ENCODE measurements at regions not wholly inside any gene's neighbourhood (a gene's known extent, or its start where the extent isn't known, plus 50 kb on each side); places are given as distances from the start of the nearest gene placed in this dataset.

DNA sequence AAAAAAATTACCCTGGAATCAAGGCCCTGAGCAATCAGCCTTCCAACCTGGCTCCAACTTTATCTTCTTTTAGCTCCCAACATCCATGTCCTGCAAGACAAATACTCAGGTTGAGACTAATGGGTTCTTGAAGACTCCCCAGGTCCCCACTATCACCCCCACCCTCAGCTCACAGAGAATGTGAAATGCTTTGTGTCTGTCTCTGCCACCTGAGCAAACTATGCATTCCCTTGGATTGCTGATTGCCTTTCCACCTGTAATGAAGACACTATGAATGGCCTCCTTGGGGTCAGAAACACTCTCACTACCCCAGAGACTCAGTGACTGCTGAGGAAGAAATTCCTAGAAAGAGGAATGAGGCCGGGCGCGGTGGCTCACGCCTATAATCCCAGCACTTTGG lies 121.2 kb upstream of the GALNT2 start:
- TF ChIP-seq, protein P1, sequence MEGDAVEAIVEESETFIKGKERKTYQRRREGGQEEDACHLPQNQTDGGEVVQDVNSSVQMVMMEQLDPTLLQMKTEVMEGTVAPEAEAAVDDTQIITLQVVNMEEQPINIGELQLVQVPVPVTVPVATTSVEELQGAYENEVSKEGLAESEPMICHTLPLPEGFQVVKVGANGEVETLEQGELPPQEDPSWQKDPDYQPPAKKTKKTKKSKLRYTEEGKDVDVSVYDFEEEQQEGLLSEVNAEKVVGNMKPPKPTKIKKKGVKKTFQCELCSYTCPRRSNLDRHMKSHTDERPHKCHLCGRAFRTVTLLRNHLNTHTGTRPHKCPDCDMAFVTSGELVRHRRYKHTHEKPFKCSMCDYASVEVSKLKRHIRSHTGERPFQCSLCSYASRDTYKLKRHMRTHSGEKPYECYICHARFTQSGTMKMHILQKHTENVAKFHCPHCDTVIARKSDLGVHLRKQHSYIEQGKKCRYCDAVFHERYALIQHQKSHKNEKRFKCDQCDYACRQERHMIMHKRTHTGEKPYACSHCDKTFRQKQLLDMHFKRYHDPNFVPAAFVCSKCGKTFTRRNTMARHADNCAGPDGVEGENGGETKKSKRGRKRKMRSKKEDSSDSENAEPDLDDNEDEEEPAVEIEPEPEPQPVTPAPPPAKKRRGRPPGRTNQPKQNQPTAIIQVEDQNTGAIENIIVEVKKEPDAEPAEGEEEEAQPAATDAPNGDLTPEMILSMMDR (IDR thresholded peaks at IDR 0.05): no peak
- TF ChIP-seq POLR2AphosphoS5 (IDR thresholded peaks at IDR 0.05) (no peak), POLR2A (IDR thresholded peaks at IDR 0.05; ENCODE audit: low read depth) (no peak), EP300 (IDR thresholded peaks at IDR 0.05) (no peak)

Measured in esophagus muscularis mucosa (tissue), 4 donors.